ENCODE measurements at regions not wholly inside any gene's neighbourhood (a gene's known extent, or its start where the extent isn't known, plus 50 kb on each side); places are given as distances from the start of the nearest gene placed in this dataset.

GRCh38 chr11:116118138-116118470, 613.9 kb upstream of the CADM1 start:
- no peak for TF ChIP-seq CTCF (IDR thresholded peaks at IDR 0.05; ENCODE audit: borderline replicate concordance, control extremely low read depth, extremely low read depth, insufficient read depth, missing control alignments)
- in situ Hi-C loops (cut with MboI; ENCODE audit: low sequenced_read_pairs, unreplicated experiment), result no loop called here
- DNase-seq (ENCODE audit: low spot score), result no peak

- no peak for DNase-seq (ENCODE audit: low spot score)
- TF ChIP-seq CTCF (IDR thresholded peaks at IDR 0.05; ENCODE audit: borderline replicate concordance, control extremely low read depth, extremely low read depth, insufficient read depth, missing control alignments), result no peak
- in situ Hi-C loops (cut with MboI; ENCODE audit: low sequenced_read_pairs, unreplicated experiment), result no loop called here
These were observed 613.3 kb upstream of the CADM1 start for GRCh38 chr11:116117331-116118137.

GRCh38 chr11:116115801-116116200, 611.6 kb upstream of the CADM1 start:
- no peak for TF ChIP-seq CTCF (IDR thresholded peaks at IDR 0.05; ENCODE audit: borderline replicate concordance, control extremely low read depth, extremely low read depth, insufficient read depth, missing control alignments)
- DNase-seq (ENCODE audit: low spot score), result no peak
- in situ Hi-C loops (cut with MboI; ENCODE audit: low sequenced_read_pairs, unreplicated experiment), result no loop called here

GRCh38 chr11:116114198-116114651, 610.0 kb upstream of the CADM1 start:
- TF ChIP-seq CTCF (IDR thresholded peaks at IDR 0.05; ENCODE audit: borderline replicate concordance, control extremely low read depth, extremely low read depth, insufficient read depth, missing control alignments), result no peak
- DNase-seq (ENCODE audit: low spot score), result no peak
- in situ Hi-C loops (cut with MboI; ENCODE audit: low sequenced_read_pairs, unreplicated experiment), result no loop called here

GRCh38 chr11:116112087-116112935, 608.1 kb upstream of the CADM1 start:
- TF ChIP-seq CTCF (IDR thresholded peaks at IDR 0.05; ENCODE audit: borderline replicate concordance, control extremely low read depth, extremely low read depth, insufficient read depth, missing control alignments), result no peak
- in situ Hi-C loops (cut with MboI; ENCODE audit: low sequenced_read_pairs, unreplicated experiment), result no loop called here
- no peak for DNase-seq (ENCODE audit: low spot score)

- TF ChIP-seq CTCF (IDR thresholded peaks at IDR 0.05; ENCODE audit: borderline replicate concordance, control extremely low read depth, extremely low read depth, insufficient read depth, missing control alignments), result no peak
- in situ Hi-C loops (cut with MboI; ENCODE audit: low sequenced_read_pairs, unreplicated experiment), result no loop called here
- DNase-seq (ENCODE audit: low spot score), result no peak
These were observed 607.3 kb upstream of the CADM1 start for GRCh38 chr11:116111546-116111945.

Data from GM13976 (cell line).